Effector CD4-positive, alpha-beta T cell (primary cell): ENCODE measurements at regions not wholly inside any gene's neighbourhood (a gene's known extent, or its start where the extent isn't known, plus 50 kb on each side); places are given as distances from the start of the nearest gene placed in this dataset.
"Not testable (repeated sequence)": the region's sequence is repeated elsewhere in the genome, so short reads cannot be mapped to it uniquely, and the experiment has no call there.

Experiments
- DNase-seq: peaks from one replicate; pipeline ENCODE4 v3.0.0-alpha.2; 2020

- DNase-seq = no peak
Measured at GRCh38 chr2:145012214-145012670, 492.3 kb upstream of the ZEB2 start.

- no peak for DNase-seq
Measured at GRCh38 chr2:145010635-145011034, 490.7 kb upstream of the ZEB2 start.

GRCh38 chr2:145007960-145008263 lies 488.0 kb upstream of the ZEB2 start:
- no peak for DNase-seq

GRCh38 chr2:145007093-145007959 lies 487.4 kb upstream of the ZEB2 start:
- DNase-seq = no peak

- DNase-seq = no peak
Measured at GRCh38 chr2:145002624-145003023, 482.7 kb upstream of the ZEB2 start.

GRCh38 chr2:145000376-145000775 lies 480.5 kb upstream of the ZEB2 start:
- no peak for DNase-seq

GRCh38 chr2:144999936-145000335 lies 480.0 kb upstream of the ZEB2 start:
- DNase-seq = no peak

- no peak for DNase-seq
Measured at GRCh38 chr2:144999071-144999875, 479.4 kb upstream of the ZEB2 start.

GRCh38 chr2:144998435-144998834 lies 478.5 kb upstream of the ZEB2 start:
- no peak for DNase-seq

GRCh38 chr2:144996225-144996795 lies 476.4 kb upstream of the ZEB2 start:
- DNase-seq = no peak

- DNase-seq = no peak
Measured at GRCh38 chr2:144995482-144995881, 475.6 kb upstream of the ZEB2 start.

- DNase-seq = no peak
Measured at GRCh38 chr2:144990661-144991060, 470.7 kb upstream of the ZEB2 start.

- DNase-seq = no peak
Measured at GRCh38 chr2:144989579-144990270, 469.8 kb upstream of the ZEB2 start.

- no peak for DNase-seq
Measured at GRCh38 chr2:144988591-144988990, 468.7 kb upstream of the ZEB2 start.

GRCh38 chr2:144986691-144987090 lies 466.8 kb upstream of the ZEB2 start:
- DNase-seq = no peak

- no peak for DNase-seq
Measured at GRCh38 chr2:144984038-144984437, 464.1 kb upstream of the ZEB2 start.

GRCh38 chr2:144983107-144983506 lies 463.2 kb upstream of the ZEB2 start:
- DNase-seq = no peak

GRCh38 chr2:144982481-144982880 lies 462.6 kb upstream of the ZEB2 start:
- DNase-seq = no peak

GRCh38 chr2:144975881-144976280 lies 456.0 kb upstream of the ZEB2 start:
- DNase-seq = no peak

- no peak for DNase-seq
Measured at GRCh38 chr2:144972676-144973075, 452.8 kb upstream of the ZEB2 start.

- no peak for DNase-seq
Measured at GRCh38 chr2:144971786-144972335, 451.9 kb upstream of the ZEB2 start.

GRCh38 chr2:144970410-144970809 lies 450.5 kb upstream of the ZEB2 start:
- DNase-seq = not testable (repeated sequence)

GRCh38 chr2:144969564-144969963 lies 449.6 kb upstream of the ZEB2 start:
- not testable (repeated sequence) for DNase-seq
